Daoy (cell line): ENCODE measurements at regions not wholly inside any gene's neighbourhood (a gene's known extent, or its start where the extent isn't known, plus 50 kb on each side); places are given as distances from the start of the nearest gene placed in this dataset.

ENCODE experiments used
- DNase-seq: peaks from one replicate; pipeline ENCODE4 v3.0.0-alpha.2; 2015; ENCODE audit warnings: low read depth

- DNase-seq, result no peak
Observed at GRCh38 chr2:221283896-221284545, 288.1 kb downstream of the EPHA4 start.

DNA sequence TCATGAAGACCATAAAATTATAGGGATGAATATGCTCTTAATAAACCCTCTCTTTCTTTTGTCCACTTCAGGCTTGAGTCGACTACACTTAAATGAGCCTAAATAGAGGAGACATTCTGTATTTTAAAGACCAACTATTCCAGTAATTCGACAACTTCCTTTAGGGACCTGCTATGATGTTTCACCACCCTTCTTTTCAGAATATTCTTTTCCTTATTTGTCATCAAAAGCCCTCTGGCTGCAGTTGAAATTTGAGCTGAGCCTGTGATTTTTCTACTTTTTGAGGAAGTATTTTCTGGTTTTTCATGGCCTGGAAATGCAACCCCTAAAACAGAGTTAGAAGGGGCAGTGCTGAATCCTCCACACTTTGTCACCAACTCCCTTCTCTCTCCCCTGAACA is 287.0 kb downstream of the EPHA4 start:
- no peak for DNase-seq

GRCh38 chr2:221286406-221286805 is 285.7 kb downstream of the EPHA4 start:
- DNase-seq, result no peak

DNA sequence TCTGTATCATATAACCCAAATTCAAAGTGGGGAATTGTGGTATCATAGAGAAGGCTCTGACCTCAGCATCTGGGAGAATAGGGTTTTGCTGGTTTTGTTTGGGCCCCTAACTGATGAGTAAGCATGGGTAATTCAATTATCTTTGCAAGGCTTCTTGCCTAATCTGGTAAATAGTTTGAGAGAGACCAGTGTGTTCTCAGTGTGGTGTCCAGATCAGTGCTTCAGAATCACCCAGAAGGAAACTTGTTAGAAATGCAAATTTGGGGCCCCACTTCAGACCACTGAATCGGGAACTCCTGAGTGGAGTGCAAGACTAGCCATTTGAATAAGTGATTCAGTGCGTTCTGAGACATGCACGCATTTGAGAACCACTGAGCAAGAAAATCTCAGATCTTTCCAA is 282.7 kb downstream of the EPHA4 start:
- DNase-seq, result peak; percentile 10

DNA sequence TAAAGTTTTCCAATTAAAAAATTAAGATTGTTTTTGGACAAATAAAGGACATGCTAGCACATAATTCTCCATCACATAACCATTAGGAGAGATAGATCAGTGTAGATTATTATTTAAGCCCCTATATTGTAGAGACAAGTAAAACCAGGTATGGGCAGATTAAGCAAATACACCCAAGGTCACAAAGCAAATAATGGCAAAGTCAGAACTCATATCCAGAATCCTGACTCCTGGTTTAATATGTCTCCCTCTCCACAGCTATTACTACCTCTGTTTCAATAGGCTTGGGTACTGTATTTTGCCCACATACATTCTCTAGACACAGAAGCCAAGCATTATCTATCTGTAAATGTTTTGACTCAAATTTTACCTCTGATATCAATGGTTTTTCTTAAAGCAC is 282.3 kb downstream of the EPHA4 start:
- DNase-seq, result no peak

- no peak for DNase-seq
Observed at GRCh38 chr2:221293949-221294742, 278.0 kb downstream of the EPHA4 start.

DNA sequence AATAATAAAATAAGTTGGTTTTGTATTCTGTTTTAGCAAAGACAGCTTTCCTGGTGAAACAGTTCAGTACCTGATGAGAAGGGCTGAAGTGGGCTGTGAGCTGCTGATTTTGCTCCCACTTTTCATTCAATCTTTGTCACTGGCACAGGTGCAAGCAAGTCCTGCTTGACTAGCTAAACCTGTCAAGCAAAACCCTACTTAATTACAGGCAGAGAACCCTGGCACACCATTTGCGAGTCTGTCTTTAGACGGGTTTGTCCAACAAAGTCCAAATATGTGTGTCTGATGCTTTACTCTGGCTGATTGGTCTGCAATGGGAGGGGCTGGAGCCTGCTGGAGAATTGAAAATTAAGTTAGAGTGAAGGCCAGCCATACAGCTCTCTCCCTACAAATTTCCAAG is 267.2 kb downstream of the EPHA4 start:
- no peak for DNase-seq

GRCh38 chr2:221308507-221309066 is 263.5 kb downstream of the EPHA4 start:
- no peak for DNase-seq

DNA sequence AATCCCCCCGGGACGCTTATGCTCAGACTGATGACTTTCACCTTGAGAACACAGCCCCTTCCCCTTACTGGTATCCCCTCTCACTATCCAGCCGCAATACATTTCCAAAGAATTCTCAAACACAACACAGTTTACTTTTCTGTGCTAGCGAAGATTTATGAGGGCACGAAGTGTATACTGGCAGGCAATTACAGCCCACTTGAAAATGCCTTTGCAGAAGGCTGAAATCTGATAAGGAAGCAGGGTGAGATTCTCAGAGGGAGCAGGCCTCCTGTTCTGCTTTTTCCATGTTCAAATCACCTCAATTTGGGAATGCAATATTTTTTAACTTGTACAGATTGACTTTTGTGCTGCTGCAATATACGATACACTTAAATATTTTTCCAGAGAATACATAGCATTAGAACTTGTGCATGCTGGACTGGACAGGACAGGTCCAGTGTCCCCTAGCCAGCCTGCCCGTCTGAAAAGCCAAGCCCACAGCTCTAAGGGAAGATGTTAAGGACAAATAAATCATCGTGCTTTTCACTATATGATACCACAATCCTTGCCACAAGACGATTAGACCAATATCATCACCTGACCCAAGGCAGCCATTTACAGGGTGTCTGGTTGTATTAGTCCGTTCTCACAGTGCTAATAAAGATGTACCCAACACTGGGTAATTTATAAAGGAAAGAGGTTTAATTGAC is 262.1 kb downstream of the EPHA4 start:
- DNase-seq, result no peak

GRCh38 chr2:221310730-221311129 is 261.4 kb downstream of the EPHA4 start:
- DNase-seq, result no peak

- DNase-seq, result no peak
Observed at GRCh38 chr2:221312634-221313033, 259.5 kb downstream of the EPHA4 start.

DNA sequence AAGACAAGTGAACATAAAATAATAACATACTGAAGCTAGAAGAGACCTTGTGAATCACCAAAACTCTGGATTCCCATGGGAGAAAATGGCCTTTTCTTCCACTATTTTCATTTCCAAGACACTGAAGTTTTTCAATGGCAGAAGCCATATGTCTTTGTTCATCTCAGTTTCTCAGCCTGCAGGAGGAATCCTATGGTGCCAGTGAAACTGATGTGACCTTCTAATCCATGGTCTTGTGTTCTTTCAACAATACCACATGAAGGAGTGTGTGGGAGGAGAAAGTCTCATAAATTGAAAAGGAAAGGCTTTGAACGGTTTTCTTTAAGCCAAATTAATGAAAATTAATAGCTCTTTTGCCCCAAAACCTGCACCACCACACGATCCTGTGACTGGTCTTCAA is 257.3 kb downstream of the EPHA4 start:
- DNase-seq, result no peak

DNA sequence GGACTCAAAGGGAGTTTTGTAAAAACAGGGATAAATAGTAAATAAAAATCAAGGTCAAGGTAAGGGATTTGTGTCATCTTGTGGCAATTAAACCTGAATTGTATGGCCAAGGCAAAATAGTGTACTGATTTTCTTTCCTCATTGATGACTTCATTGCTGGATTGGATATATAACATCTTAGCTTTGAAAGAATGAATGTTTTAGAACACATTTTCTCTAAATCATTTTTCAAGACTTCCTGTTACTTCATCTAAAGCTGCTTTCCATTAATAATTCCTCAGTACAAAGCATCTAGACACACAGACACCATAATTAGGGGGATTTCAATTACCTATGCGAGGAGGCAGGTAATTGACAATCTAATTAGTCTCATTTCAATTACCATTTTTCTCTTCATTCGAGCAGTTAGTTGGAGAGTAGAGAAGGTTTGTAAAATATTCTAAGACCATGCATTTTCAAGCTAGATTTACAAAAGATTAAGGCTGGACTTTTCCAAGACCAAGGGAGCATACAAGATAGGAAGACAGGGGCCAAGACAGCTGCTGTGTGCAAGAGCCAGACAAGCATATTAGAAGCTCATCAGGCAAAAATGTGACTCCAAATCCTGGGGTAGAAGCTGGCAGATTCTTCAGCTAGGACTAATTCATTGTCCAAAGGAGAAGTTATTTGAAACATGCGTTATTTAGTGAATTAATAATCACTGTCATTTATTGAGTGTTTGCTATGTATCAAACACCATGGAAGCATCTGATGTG is 253.6 kb downstream of the EPHA4 start:
- DNase-seq, result no peak

DNA sequence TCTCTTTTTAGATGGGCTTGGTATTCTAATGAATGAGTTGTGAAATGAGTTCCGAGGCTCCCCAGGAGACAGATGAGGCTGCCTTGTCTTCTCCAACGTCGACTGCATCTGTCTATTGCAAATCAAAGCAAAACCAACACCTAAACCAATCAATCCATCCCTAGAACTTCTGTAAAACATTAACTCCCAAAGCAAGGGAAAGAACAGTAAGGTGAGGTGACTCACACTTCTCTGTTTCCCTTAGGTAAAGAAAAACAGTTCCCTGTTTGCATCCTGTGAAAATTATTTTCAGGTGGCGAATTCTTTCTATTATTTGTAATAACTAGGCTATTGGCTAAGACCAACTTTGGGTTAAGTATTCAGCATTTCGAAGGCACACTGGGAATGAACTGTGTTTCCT is 249.4 kb downstream of the EPHA4 start:
- DNase-seq, result no peak

DNA sequence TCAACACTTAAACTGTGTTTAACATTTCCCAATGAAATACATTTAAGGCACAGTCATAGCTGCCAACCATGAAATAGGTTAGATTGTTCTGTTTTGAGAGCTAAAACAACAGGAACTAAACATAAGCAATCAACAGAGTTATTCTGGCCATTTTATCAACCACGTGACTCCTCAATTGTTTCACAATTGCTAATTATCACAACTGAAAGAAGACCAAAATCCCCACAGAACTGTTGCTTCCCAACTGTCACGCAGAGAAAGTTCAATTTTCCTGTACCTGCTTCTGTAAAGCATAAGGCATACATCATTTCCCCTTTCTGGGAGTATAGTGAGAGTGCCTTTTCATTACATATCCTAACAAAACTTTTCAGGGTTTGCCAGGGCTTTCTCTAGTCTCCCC is 248.6 kb downstream of the EPHA4 start:
- DNase-seq, result no peak

DNA sequence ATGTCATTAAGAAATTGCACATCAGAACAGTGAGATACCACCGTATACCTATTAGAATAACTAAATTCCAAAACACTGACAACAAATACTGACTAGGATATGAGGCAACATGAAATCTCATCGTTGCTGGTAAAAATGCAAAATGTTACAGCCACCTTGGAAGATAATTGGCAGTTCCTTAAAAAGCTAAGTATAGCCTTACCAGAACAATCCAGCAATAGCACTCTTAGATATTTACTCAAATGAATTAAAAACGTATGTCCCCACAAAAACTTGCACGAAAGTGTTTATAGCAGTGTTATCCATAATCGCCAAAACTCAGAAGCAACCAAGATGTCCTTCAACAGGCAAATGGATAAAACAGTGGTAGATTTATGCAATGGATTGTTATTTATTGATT is 241.7 kb downstream of the EPHA4 start:
- DNase-seq, result no peak

DNA sequence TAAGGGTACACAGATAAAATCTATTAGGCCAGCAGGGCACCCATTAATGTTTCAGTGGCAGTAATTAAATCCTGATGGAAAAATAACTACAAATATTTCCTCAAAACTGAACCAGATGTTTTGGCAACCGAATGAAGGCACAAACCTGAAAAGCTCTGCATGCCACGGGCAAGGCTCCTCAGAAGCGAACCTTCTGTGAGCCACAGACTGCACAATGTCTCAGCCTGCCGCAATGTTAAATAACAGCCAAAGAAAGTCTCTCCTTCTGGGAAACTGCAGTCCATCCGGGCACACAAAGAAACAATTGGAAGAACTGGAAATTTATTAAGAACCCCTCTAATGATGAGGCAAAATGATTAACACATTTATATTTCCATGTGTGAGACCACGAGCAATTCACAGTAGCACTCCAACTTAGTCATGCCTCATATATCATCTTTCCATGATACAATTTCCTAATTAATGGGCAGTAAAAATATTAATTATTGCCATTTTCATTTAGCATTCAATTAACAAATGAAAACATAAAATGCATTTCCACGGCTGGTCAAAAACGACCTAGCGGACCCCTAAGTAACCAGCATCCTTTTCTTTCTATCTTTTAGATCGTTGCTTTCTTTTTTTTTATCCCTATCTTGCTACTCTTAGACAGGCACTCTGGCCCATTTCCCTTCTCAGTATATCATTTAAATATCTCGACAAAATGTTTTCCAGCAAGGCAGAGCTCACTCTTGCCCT is 237.5 kb downstream of the EPHA4 start:
- DNase-seq, result no peak

GRCh38 chr2:221335219-221335752 is 236.8 kb downstream of the EPHA4 start:
- no peak for DNase-seq

DNA sequence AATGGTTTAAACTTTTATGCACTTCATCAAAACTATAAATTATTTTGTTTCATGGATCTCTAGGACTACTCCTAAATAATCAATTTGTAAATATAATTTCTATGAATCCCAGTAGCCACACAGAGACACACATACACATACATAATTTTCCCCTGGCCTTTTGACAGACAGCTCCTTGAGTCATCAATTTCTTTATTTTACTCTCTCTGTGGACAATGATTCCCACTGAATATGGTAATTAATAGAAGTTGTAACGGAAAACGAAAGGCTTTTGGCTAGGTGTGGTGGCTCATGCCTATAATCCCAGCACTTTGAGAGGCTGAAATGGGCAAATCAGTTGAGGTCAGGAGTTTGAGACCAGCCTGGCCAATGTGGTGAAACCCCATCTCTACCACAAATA is 235.1 kb downstream of the EPHA4 start:
- DNase-seq, result no peak

DNA sequence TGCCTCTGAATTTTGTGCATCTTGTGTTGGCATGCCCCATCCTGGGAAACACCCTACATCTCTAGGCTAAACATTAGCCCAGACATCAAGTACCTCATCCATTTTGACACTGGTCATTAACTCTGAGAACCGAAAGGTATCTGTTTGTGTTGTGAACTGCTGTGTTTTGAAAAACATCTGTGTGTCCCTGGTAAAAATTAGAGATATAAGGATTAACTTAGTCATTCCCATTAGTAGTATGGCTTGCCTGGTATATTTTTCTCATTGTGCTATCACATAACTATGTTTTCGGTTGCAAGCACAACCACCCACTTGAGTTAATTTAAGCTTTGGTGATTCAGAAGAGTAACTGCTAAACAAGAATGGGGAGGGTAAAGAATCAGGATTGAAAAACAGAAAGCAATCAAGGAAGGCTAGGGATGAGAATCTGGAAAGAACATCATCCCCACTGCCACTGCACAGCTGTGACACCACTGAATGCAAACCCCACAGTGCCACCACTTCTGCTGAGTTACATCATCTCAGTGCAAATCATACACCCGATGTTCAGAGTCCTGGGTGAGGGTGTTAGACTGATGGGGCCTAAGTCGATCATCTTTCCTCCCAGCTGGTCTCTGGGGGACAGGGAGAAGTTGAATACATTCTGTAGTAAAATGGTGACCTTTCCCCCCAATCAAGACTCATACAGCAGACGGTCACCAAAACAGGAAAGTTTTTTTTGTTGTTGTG is 234.0 kb downstream of the EPHA4 start:
- no peak for DNase-seq
